Cardiac muscle cell (in vitro differentiated cells and primary cell): ENCODE measurements at regions not wholly inside any gene's neighbourhood (a gene's known extent, or its start where the extent isn't known, plus 50 kb on each side); places are given as distances from the start of the nearest gene placed in this dataset.

Experiments
- DNase-seq, 2 donors: peaks; one replicate each; pipeline versions ENCODE4 v3.0.0 to v3.0.0-alpha.2; 2010 to 2017; ENCODE audit warnings: low read depth in 1 of 2, low spot score in 1 of 2
- H3K27ac ChIP-seq: fragments of 200-600 bp; sonication (generic); 2 replicates; pipeline ENCODE4 v1.5.1; 2016
- H3K27me3 ChIP-seq: fragments of 200-600 bp; sonication (generic); 2 replicates; pipeline ENCODE4 v1.6.0; 2016; ENCODE audit warnings: control low read depth
- H3K36me3 ChIP-seq: fragments of 200-600 bp; sonication (generic); 2 replicates; pipeline ENCODE4 v1.5.1; 2016; ENCODE audit warnings: control low read depth
- H3K4me1 ChIP-seq: fragments of 200-600 bp; sonication (generic); 2 replicates; pipeline ENCODE4 v1.8.1; 2017; ENCODE audit warnings: low read depth, mild to moderate bottlenecking, mixed run types
- H3K4me3 ChIP-seq: fragments of 200-600 bp; sonication (generic); 2 replicates; pipeline ENCODE4 v1.5.1; 2016; ENCODE audit warnings: mild to moderate bottlenecking
- H3K9me3 ChIP-seq: fragments of 200-600 bp; sonication (generic); 2 replicates; pipeline ENCODE4 v1.5.1; 2017; ENCODE audit warnings: low read depth, mild to moderate bottlenecking, control low read depth
- CTCF ChIP-seq: IDR thresholded peaks from 2 replicates; pipeline ENCODE4 v1.5.1; 2012; ENCODE audit warnings: low read depth, mild to moderate bottlenecking, low read length

DNA sequence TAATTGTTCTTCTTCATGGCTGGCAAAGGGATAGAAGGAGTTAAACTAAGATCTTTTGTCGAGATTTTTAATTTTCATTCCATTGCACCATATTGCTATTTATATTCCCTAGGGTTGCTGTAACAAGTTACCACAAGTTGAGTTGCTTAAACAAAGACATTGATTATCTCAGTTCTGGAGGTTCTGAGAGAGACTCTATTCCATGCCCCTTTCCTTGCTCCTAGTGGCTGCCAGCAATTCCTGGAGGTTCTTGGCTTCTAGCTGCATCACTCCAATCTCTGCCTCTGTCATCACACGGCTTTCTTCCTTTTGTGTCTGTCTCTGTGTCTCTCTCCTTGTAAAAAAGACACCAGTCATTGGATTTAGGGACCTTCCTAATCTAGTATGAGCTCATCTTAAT lies 136.6 kb upstream of the DAB2 start:
- H3K4me1 ChIP-seq = no peaks in the 10 kb centered on the region
- H3K9me3 ChIP-seq = no peaks in the 10 kb centered on the region
- H3K27ac ChIP-seq = no peak overlapping the region
- no peaks in the 10 kb centered on the region for H3K27me3 ChIP-seq
- no peaks in the 10 kb centered on the region for H3K36me3 ChIP-seq
- TF ChIP-seq CTCF = no peak
- no peak overlapping the region for H3K4me3 ChIP-seq
- no peak for DNase-seq

DNA sequence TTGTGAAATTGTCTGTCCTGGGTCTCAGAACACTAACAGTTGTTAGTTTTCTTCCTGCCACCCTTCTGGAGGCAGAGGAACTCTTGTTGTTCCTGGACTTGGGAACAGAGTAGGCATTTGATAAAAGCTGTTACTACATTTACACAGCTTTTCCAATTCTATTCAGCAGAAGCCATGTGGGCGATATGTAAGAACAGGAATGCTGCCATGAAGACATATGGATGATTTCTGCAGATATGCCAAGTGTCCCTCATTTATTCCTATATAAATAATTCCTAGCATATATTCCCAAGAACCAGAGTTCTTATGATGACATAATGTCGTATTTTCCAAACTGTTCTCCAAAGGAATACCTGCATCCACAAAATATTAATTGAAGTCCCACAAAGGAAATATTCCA lies 135.9 kb upstream of the DAB2 start:
- Histone ChIP-seq H3K27ac (no peak overlapping the region), H3K4me1 (no peaks in the 10 kb centered on the region), H3K9me3 (no peaks in the 10 kb centered on the region), H3K36me3 (no peaks in the 10 kb centered on the region), H3K4me3 (no peak overlapping the region), H3K27me3 (no peaks in the 10 kb centered on the region)
- TF ChIP-seq CTCF = no peak
- no peak for DNase-seq

DNA sequence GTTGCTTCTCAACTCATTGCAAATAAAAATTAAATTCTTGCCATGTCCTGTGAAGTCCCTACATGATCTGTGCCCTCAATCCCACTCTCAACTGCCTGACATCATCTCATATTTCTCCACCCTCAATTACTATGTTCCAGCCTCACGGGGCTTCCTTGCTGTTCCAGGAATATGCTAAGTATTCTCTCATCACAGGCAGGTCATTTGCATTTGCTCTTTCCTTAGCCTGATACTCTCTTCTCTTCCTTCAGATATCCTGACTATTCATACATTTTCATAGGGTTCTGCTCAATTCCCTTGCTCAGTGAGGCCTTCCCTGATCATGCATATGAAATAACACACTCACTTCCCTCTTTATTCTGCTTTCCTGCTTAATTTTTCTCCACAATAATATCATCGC lies 135.1 kb upstream of the DAB2 start:
- Histone ChIP-seq H3K4me1 (no peaks in the 10 kb centered on the region), H3K36me3 (no peaks in the 10 kb centered on the region), H3K27ac (no peak overlapping the region), H3K9me3 (no peaks in the 10 kb centered on the region), H3K4me3 (no peak overlapping the region), H3K27me3 (no peaks in the 10 kb centered on the region)
- no peak for TF ChIP-seq CTCF
- DNase-seq = no peak

DNA sequence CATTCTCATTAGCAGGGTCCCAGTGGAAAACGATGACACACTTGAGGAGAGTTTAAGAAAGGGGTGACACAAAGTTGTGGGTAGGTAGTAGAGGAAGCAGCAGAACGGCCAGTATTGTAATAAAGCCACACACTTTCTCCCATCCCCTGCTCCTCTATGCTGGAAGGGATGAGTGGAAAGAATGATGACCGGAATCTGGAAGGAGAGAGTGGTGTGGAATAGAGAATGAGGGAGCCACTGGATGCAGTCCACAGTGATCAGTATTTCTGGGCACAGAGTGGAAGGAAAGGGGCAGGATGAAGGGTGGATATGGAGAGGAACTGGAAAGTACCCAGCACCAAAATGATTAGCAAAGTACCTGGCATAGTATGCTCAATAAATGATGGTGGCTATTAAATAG lies 133.8 kb upstream of the DAB2 start:
- H3K4me3 ChIP-seq = no peak overlapping the region
- no peaks in the 10 kb centered on the region for H3K27me3 ChIP-seq
- no peaks in the 10 kb centered on the region for H3K36me3 ChIP-seq
- H3K27ac ChIP-seq = no peak overlapping the region
- TF ChIP-seq CTCF = no peak
- H3K9me3 ChIP-seq = no peaks in the 10 kb centered on the region
- no peaks in the 10 kb centered on the region for H3K4me1 ChIP-seq
- no peak for DNase-seq

DNA sequence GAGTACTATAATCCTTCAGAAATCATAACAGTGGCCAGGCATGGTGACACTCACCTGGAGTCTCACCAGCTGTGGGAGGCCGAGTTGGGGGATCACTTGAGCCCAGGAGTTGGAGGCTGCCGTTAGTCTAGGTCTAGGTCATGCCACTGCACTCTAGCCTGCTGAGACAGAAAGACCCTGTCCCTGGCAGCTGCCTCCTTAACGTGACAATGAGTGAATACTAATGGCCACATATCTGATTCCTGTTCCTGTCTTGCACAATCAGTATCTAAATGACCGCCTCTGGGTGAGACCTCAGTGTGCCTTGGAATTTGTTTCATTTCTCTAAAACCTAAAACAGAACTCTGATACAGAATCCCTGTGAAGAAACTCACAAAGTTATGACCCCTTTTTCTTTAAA lies 131.0 kb upstream of the DAB2 start:
- Histone ChIP-seq H3K27ac (no peak overlapping the region), H3K36me3 (no peaks in the 10 kb centered on the region), H3K4me1 (no peaks in the 10 kb centered on the region), H3K9me3 (no peaks in the 10 kb centered on the region), H3K27me3 (no peaks in the 10 kb centered on the region), H3K4me3 (no peak overlapping the region)
- peak in 1 of 2 donors; percentile 19 for DNase-seq
- no peak for TF ChIP-seq CTCF

DNA sequence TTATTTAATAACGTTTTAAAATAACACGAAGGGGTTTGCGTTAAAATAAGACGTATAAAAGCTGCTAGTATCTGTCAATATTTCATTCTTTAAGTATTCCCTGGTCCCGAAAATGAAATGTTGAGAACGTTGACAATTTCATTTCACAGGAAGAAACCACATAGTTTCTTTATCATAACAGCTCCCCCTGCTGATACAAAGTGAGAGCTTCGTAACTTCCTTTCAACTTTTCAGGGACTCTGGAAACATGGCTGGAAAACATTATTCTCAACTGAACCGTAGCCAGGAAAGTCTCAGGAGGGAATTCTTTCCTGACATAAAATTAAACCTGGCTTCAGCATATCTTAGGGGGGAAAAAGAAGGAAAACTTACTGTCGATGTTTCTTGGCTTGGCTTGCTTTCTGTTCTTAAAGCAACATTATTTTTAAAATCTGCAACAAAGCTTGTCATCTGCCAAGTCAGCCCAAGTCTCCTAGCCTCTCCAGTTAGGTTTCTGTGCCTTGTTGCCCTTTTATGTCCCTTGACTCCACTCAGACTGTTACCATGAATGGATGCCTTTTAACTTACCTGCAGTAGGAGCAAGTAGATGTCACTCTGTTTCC lies 122.9 kb upstream of the DAB2 start:
- H3K36me3 ChIP-seq = no peaks in the 10 kb centered on the region
- peak; percentile 77 for TF ChIP-seq CTCF
- H3K27me3 ChIP-seq = no peaks in the 10 kb centered on the region
- DNase-seq = peak; percentile 75 to 89
- H3K27ac ChIP-seq = no peak overlapping the region
- no peaks in the 10 kb centered on the region for H3K9me3 ChIP-seq
- no peak overlapping the region for H3K4me3 ChIP-seq
- H3K4me1 ChIP-seq = peaks cover 3% of the 10 kb centered on the region
